ENCODE measurements at regions not wholly inside any gene's neighbourhood (a gene's known extent, or its start where the extent isn't known, plus 50 kb on each side); places are given as distances from the start of the nearest gene placed in this dataset.

DNA sequence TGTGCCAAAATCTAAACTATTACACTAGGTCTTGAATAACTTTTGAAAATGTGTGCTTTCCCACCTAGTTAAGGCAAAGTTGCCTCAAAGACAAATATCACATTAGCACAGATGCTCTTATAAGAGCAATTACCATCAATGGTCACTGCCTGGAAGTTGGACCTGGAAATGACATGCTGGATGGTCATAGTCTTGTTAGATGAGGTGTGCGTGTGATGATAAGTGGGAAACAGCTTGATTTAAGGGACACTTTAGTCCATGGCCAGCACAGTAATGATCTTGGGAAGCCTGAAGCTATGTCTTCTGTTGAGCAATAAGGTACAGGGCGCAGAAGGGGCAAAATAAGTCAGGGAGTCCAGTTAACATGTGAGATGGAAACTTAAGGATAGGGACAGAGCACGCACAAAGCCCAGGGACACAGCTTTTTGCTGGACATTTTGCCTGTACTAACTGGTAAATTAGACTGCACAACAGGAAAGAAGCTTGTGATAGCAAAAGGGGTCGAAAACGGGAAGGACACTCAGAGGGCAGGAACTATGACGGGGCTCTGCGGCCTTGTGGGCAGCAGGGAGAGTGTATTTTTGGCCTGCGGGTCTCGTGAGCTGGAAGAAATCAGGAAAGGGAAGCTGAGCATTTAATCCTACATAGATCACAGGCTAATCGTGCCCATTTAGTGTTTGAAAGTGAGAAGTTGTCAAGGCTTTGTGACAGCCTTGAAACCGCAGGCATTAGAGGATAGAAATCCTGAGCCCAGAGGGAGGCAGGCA, 66.7 kb upstream of the BMP2 start:
- TF ChIP-seq, protein P1, sequence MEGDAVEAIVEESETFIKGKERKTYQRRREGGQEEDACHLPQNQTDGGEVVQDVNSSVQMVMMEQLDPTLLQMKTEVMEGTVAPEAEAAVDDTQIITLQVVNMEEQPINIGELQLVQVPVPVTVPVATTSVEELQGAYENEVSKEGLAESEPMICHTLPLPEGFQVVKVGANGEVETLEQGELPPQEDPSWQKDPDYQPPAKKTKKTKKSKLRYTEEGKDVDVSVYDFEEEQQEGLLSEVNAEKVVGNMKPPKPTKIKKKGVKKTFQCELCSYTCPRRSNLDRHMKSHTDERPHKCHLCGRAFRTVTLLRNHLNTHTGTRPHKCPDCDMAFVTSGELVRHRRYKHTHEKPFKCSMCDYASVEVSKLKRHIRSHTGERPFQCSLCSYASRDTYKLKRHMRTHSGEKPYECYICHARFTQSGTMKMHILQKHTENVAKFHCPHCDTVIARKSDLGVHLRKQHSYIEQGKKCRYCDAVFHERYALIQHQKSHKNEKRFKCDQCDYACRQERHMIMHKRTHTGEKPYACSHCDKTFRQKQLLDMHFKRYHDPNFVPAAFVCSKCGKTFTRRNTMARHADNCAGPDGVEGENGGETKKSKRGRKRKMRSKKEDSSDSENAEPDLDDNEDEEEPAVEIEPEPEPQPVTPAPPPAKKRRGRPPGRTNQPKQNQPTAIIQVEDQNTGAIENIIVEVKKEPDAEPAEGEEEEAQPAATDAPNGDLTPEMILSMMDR (IDR thresholded peaks at IDR 0.05; ENCODE audit: borderline replicate concordance, extremely low read depth, insufficient read depth) = no peak
- Histone ChIP-seq H3K27ac (ENCODE audit: low read depth in 2 of 2, low read length in 2 of 2) (no peak overlapping the region), H3K36me3 (ENCODE audit: control insufficient read depth in 2 of 3, insufficient read depth in 3 of 3, low read length in 3 of 3) (no peaks in the 10 kb centered on the region), H3K4me3 (ENCODE audit: low read length in 3 of 3) (no peak overlapping the region), H3K4me1 (ENCODE audit: control insufficient read depth in 2 of 3, insufficient read depth in 2 of 3, low read depth in 1 of 3, low read length in 3 of 3) (peaks cover 0 to 24% (median 12%) of the 10 kb centered on the region in 3 donors), H3K27me3 (ENCODE audit: control insufficient read depth, insufficient read depth, low read length) (no peaks in the 10 kb centered on the region), H3K9ac (ENCODE audit: low read length in 3 of 3) (no peak overlapping the region), H3K9me3 (ENCODE audit: control insufficient read depth in 2 of 3, insufficient read depth in 1 of 3, low read length in 3 of 3) (no peaks in the 10 kb centered on the region)
- intact Hi-C loops (cut with DNase I) = no loop called here
- FAIRE-seq (no peak), DNase-seq (peak in 1 of 5 donors; percentile 42)

DNA sequence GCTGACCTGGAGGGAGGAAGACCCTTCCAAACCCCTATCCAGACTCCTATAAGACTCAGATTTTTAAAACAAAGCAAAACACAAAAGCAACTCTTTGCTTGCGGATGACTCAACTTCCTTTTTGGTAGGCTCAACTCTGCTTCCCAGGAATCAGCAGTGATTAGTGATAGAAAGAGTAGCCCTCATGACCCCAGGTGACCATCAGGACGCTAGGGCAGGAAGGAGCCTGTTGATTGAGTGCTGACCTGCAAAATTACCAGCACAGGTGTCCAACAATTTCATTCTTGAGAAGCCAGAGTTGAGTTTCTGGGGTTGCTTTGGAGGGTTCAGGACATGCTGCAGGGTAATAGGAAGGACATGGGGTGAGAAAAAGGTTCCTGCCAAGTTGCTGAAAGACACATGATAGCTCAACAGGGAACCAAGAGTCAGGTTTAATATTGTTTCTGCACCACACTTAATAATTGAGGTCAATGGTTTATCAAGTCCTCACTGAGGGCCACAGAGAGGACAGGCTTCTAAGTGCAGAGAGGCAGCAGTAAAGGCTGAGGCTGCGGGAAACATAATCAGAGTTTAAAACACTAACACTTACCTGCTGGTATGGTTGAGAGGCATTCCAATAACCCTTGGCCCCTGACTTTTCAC, 67.4 kb upstream of the BMP2 start:
- no peak overlapping the region for H3K9ac ChIP-seq (ENCODE audit: low read length in 3 of 3)
- no peaks in the 10 kb centered on the region for H3K27me3 ChIP-seq (ENCODE audit: control insufficient read depth, insufficient read depth, low read length)
- TF ChIP-seq, protein P1 (IDR thresholded peaks at IDR 0.05; ENCODE audit: borderline replicate concordance, extremely low read depth, insufficient read depth) = no peak
- intact Hi-C loops (cut with DNase I) = no loop called here
- H3K27ac ChIP-seq (ENCODE audit: low read depth in 2 of 2, low read length in 2 of 2) = no peak overlapping the region
- no peak for FAIRE-seq
- DNase-seq = no peak
- no peaks in the 10 kb centered on the region for H3K36me3 ChIP-seq (ENCODE audit: control insufficient read depth in 2 of 3, insufficient read depth in 3 of 3, low read length in 3 of 3)
- no peak overlapping the region for H3K4me3 ChIP-seq (ENCODE audit: low read length in 3 of 3)
- H3K4me1 ChIP-seq (ENCODE audit: control insufficient read depth in 2 of 3, insufficient read depth in 2 of 3, low read depth in 1 of 3, low read length in 3 of 3) = peaks cover 0 to 17% (median 7%) of the 10 kb centered on the region in 3 donors
- H3K9me3 ChIP-seq (ENCODE audit: control insufficient read depth in 2 of 3, insufficient read depth in 1 of 3, low read length in 3 of 3) = no peaks in the 10 kb centered on the region

DNA sequence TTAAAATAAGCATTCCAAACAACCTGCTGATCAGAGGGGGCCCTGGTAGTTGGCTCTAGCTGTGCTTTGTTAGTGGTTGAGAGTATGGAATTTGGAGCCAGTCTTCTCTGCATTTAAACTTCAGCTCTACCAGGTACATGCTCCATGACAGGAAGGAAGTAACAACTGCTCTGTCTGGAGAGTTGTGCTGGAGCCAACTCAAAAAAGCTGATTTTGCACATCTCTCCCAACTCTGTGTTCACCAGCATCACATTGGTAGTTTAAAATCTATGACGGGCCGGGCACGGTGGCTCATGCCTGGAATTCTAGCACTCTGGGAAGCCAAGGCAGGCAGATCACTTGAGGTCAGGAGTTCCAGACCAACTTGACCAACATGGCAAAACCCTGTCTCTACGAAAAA, 68.8 kb upstream of the BMP2 start:
- Histone ChIP-seq H3K9ac (ENCODE audit: low read length in 3 of 3) (no peak overlapping the region), H3K36me3 (ENCODE audit: control insufficient read depth in 2 of 3, insufficient read depth in 3 of 3, low read length in 3 of 3) (no peaks in the 10 kb centered on the region), H3K27ac (ENCODE audit: low read depth in 2 of 2, low read length in 2 of 2) (no peak overlapping the region), H3K4me3 (ENCODE audit: low read length in 3 of 3) (no peak overlapping the region), H3K27me3 (ENCODE audit: control insufficient read depth, insufficient read depth, low read length) (no peaks in the 10 kb centered on the region), H3K9me3 (ENCODE audit: control insufficient read depth in 2 of 3, insufficient read depth in 1 of 3, low read length in 3 of 3) (no peaks in the 10 kb centered on the region), H3K4me1 (ENCODE audit: control insufficient read depth in 2 of 3, insufficient read depth in 2 of 3, low read depth in 1 of 3, low read length in 3 of 3) (peaks cover 0 to 4% (median 3%) of the 10 kb centered on the region in 3 donors)
- TF ChIP-seq, protein P1 (IDR thresholded peaks at IDR 0.05; ENCODE audit: borderline replicate concordance, extremely low read depth, insufficient read depth) = no peak
- DNase-seq (no peak), FAIRE-seq (no peak)
- intact Hi-C loops (cut with DNase I) = no loop called here
